GM20000 (cell line): ENCODE measurements at regions not wholly inside any gene's neighbourhood (a gene's known extent, or its start where the extent isn't known, plus 50 kb on each side); places are given as distances from the start of the nearest gene placed in this dataset.

Source experiments
- DNase-seq: peaks from one replicate; pipeline ENCODE4 v3.0.0; 2012; ENCODE audit warnings: low spot score
- CTCF ChIP-seq: IDR thresholded peaks from 2 replicates; pipeline ENCODE4 v1.5.1; 2012; ENCODE audit warnings: mild to moderate bottlenecking, control low read depth; ENCODE audit errors: extremely low read depth, missing control alignments

DNA sequence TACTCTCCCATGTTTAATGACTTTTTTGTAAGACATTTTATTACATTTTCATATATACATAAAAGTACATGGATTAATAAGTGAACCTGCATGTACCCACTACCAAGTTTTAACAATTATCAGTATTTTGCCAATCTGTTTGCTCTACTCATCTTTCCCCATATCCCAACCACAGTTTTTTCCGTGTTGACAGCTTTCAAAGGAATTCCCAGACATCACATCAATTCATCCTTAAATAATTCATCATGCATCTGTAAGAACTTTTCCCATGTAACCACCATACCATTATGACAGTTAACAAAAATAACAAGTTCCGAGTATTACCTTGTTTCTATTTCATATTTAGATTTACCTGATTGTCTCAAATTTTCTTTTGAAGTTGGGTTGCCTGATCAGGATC is 436.7 kb downstream of the PDCD6IP start:
- TF ChIP-seq CTCF = no peak
- DNase-seq = no peak

- DNase-seq = no peak
- TF ChIP-seq CTCF = no peak
Observed at GRCh38 chr3:34237946-34238345, 439.5 kb downstream of the PDCD6IP start.

- TF ChIP-seq CTCF = no peak
- DNase-seq = no peak
Observed at GRCh38 chr3:34238407-34238806, 440.0 kb downstream of the PDCD6IP start.

DNA sequence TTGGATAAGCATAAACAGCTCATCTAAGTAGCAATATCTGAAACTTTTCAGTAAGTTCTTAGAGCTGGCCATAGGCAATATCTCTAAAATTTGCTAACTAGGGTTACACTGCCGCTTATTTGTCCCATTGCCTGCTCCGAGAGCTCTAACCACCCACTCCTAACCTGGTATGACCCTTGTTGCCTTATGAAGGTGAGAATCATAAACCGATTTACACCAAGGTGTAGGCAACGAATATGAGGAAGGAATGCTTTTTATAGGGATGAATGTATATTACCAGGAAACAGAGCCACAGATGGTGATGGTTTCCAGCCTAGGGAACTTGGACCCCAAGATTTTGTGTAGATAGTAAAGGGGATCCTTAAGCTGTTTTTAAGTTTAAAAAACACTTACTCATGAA is 440.9 kb downstream of the PDCD6IP start:
- no peak for TF ChIP-seq CTCF
- DNase-seq = no peak

- TF ChIP-seq CTCF = no peak
- no peak for DNase-seq
Observed at GRCh38 chr3:34239875-34240274, 441.4 kb downstream of the PDCD6IP start.

GRCh38 chr3:34247401-34247800 is 449.0 kb downstream of the PDCD6IP start:
- DNase-seq = no peak
- TF ChIP-seq CTCF = no peak

DNA sequence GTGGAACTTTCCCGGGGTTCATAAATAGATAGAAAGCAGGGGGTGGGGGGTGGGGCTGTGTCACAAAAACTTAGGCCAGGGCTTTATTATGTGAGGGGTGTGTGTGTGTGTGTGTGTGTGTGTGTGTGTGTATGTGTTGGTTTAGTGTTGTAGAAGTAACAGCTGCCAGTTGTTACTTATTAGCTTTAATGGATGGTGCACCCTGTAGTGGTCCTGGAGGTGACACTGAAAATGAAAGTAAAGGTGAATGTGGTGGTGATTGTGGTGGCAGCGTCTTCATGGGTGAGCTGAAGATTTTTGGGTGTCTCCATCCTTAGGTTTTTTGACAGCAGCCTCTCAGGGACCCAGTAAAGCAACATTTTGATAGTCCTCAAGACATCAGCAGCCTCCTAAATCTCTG is 449.9 kb downstream of the PDCD6IP start:
- DNase-seq = peak; percentile 17
- no peak for TF ChIP-seq CTCF
